Lower leg skin (tissue), 3 donors: ENCODE measurements at regions not wholly inside any gene's neighbourhood (a gene's known extent, or its start where the extent isn't known, plus 50 kb on each side); places are given as distances from the start of the nearest gene placed in this dataset.
"Not testable (repeated sequence)": the region's sequence is repeated elsewhere in the genome, so short reads cannot be mapped to it uniquely, and the experiment has no call there.

Experiments used
- POLR2A ChIP-seq, 2 donors: fragments of 450-650 bp; IDR thresholded peaks; one replicate each; pipeline ENCODE4 v1.6.1; 2016 to 2017; ENCODE audit warnings: antibody characterized with exemption in 2 of 2, mild to moderate bottlenecking in 1 of 2, moderate library complexity in 1 of 2
- TF ChIP-seq, protein P1 (sequence below), 3 donors: fragments of 450-650 bp; IDR thresholded peaks; one replicate each; pipeline ENCODE4 v1.5.1; 2016; ENCODE audit warnings: antibody characterized with exemption in 3 of 3, mild to moderate bottlenecking in 3 of 3, moderate library complexity in 2 of 3

GRCh38 chr13:107596306-107596705 is 619.0 kb downstream of the LIG4 start:
- TF ChIP-seq, protein P1, sequence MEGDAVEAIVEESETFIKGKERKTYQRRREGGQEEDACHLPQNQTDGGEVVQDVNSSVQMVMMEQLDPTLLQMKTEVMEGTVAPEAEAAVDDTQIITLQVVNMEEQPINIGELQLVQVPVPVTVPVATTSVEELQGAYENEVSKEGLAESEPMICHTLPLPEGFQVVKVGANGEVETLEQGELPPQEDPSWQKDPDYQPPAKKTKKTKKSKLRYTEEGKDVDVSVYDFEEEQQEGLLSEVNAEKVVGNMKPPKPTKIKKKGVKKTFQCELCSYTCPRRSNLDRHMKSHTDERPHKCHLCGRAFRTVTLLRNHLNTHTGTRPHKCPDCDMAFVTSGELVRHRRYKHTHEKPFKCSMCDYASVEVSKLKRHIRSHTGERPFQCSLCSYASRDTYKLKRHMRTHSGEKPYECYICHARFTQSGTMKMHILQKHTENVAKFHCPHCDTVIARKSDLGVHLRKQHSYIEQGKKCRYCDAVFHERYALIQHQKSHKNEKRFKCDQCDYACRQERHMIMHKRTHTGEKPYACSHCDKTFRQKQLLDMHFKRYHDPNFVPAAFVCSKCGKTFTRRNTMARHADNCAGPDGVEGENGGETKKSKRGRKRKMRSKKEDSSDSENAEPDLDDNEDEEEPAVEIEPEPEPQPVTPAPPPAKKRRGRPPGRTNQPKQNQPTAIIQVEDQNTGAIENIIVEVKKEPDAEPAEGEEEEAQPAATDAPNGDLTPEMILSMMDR (IDR thresholded peaks at IDR 0.05): not testable (repeated sequence)
- TF ChIP-seq POLR2A (IDR thresholded peaks at IDR 0.05): not testable (repeated sequence)
